NT2/D1 (cell line): ENCODE measurements at regions not wholly inside any gene's neighbourhood (a gene's known extent, or its start where the extent isn't known, plus 50 kb on each side); places are given as distances from the start of the nearest gene placed in this dataset.

Experiments
- YY1 ChIP-seq: IDR thresholded peaks from 2 replicates; pipeline ENCODE4 v1.6.1; 2011; ENCODE audit not compliant: insufficient read length, insufficient read depth
- ZNF274 ChIP-seq: IDR thresholded peaks from 2 replicates; pipeline ENCODE4 v1.6.1; 2011; ENCODE audit warnings: mild to moderate bottlenecking, low read depth, low read length

GRCh38 chr13:77443511-77443910 is 92.0 kb upstream of the SCEL start:
- TF ChIP-seq YY1 (no peak), ZNF274 (no peak)
